SKM-1 (cell line): ENCODE measurements at regions not wholly inside any gene's neighbourhood (a gene's known extent, or its start where the extent isn't known, plus 50 kb on each side); places are given as distances from the start of the nearest gene placed in this dataset.
A peak's percentile ranks its signal among the peaks of the same experiment; 100 is the strongest.
"Not testable (repeated sequence)": the region's sequence is repeated elsewhere in the genome, so short reads cannot be mapped to it uniquely, and the experiment has no call there.

ENCODE experiments used
- DNase-seq: peaks from one replicate; lab custom pipeline; 2025; ENCODE audit not compliant: unreplicated experiment; lab: John Stamatoyannopoulos, UW

GRCh38 chr12:42735861-42736361, 146.4 kb upstream of the PRICKLE1 start:
- DNase-seq = no peak

DNA sequence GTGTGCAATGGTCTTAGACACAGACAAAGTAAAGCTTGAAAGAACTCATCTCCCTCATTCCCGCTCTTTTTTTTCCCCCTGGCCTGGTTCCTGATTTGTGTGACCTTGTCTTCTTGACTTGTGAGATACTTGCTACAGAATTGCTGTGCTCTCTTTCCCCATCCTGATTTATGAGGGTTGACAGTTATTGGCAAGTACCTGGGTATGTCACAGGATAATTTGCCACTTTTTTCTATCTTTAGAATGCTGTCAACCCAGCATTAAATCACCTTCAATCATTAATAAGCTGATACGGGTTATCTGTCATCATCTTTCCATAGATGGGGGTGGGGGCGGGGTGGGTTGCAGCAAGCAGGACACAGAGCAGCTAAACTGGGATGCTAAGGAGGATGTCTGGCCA, 144.4 kb upstream of the PRICKLE1 start:
- DNase-seq = no peak

GRCh38 chr12:42732908-42733411, 143.4 kb upstream of the PRICKLE1 start:
- DNase-seq = no peak

DNA sequence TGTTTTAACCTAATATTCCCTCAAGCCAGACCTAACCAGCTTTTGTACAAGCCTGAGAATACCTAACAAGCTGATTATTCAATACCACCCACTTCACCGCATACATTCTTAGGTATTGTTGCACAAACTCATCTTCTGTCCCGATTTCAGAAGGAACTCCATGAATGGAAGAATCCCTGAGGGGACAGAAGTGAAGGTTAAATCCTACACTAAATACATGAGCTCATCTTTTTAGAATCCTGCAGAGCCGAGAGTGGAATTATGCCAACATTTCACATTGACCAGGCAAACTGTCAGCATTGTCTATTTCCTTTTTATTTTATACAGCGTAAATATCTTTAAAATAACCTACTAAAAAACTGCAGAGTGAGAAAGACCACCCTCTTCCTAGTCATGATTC, 140.7 kb upstream of the PRICKLE1 start:
- DNase-seq = no peak

- no peak for DNase-seq
Observed at GRCh38 chr12:42729535-42729900, 140.0 kb upstream of the PRICKLE1 start.

DNA sequence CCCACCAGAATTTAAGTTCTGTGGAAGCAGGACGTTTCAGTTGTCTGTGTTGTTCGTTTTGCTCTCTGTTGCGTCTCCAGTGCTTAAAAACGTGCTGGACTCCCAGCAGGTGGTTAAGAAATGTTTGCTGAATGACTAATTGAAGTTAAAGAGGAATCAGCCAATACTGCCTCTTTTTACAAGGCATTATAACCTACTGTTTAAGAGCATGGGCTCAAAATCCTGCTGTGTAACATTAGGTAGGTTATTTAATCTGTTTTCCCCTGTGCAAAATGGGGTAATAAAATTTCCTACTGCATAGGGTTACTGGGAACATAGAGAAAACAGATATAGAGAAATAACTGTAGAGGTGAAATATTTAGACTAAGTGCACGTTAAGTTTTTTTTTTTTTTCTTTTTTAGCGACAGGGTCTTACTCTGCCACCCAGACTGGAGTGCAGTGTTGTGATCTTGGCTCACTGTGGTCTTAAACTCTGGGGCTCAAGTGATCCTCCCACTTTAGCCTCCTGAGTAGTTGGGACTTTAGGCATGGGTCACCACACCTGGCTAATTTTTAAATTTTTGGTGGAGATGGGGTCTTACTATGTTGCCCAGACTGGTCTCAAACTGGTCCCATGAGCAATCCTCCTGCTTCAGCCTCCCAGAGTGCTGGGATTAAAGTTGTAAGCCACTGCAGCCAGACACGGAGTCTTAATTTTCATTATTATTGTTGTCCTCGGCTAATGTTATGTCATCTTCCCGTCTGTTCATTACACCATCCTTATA, 139.4 kb upstream of the PRICKLE1 start:
- no peak for DNase-seq

- DNase-seq = no peak
Observed at GRCh38 chr12:42728287-42728686, 138.7 kb upstream of the PRICKLE1 start.

- no peak for DNase-seq
Observed at GRCh38 chr12:42725809-42726208, 136.3 kb upstream of the PRICKLE1 start.

DNA sequence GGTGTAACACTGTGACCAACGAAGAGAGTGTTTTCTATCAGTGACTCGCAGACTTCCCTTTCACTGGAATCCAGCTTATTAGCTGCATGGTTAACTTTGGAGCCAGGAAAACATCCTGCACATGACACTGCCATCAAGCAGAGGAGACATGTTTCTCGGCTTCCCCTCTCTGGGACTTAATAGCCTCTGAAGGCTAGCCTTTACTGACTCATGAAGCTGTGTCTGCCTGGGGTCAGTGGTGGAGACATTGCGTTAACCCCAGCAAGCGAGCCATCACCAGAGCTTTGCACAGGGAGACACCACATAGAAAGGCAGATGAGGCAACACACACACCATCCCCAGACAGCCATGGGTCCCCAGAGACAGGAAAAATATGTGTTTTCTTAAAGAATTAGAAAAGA, 126.9 kb upstream of the PRICKLE1 start:
- DNase-seq = no peak

DNA sequence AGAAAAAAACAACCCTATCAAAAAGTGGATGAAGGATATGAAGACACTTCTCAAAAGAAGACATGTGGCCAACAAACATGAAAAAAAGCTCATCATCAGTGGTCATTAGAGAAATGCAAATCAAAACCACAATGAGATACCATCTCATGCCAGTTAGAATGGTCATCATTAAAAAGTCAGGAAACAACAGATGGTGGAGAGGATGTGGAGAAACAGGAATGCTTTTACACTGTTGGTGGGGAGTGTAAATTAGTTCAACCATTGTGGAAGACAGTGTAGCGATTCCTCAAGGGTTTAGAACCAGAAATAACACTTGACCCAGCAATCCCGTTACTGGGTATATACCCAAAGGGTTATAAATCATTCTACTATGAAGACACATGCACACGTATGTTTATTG, 124.0 kb upstream of the PRICKLE1 start:
- not testable (repeated sequence) for DNase-seq

- not testable (repeated sequence) for DNase-seq
Observed at GRCh38 chr12:42708374-42708773, 118.8 kb upstream of the PRICKLE1 start.

- no peak for DNase-seq
Observed at GRCh38 chr12:42707312-42708226, 118.0 kb upstream of the PRICKLE1 start.

DNA sequence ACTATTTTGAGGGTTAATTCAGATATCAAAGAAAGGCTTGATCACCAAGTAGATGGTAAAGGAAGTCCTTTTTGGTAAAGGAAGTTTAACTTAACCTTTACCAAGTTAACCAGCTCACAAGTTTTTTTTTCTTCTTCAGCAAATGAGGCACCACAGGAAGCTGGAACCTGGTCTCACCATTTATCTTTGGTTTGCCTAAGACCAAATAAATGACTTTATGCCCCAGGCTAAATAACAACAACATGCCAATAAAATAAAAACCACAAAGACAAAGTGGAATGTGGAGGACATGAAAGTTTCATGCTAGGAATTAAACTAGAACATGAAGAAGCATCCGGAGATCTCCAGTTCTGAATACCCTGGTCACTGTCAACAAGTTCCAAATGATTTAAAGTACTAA, 116.8 kb upstream of the PRICKLE1 start:
- no peak for DNase-seq

GRCh38 chr12:42705863-42706262, 116.3 kb upstream of the PRICKLE1 start:
- DNase-seq = no peak

- no peak for DNase-seq
Observed at GRCh38 chr12:42704810-42705401, 115.4 kb upstream of the PRICKLE1 start.

GRCh38 chr12:42704340-42704739, 114.8 kb upstream of the PRICKLE1 start:
- DNase-seq = no peak

DNA sequence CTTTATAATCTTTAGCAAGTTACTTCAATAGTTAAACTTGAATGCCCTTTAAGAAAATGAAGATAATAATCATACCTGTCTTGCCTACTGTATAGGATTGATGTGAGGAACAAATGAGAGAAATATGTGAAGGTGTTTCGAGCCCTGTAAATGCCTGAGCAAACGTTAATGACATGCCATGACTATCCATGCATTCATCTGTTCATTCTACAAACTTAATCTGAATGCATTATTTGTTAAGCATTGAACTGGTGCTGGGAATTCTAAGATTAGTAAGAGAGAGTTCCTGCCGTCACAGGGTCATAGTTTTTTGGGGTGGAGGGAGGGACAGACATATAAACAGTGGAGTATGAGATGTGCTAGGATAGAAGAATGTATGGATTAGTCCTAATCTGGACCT, 111.5 kb upstream of the PRICKLE1 start:
- DNase-seq = no peak

GRCh38 chr12:42698213-42698612, 108.7 kb upstream of the PRICKLE1 start:
- peak; percentile 73 for DNase-seq

- peak; percentile 13 for DNase-seq
Observed at GRCh38 chr12:42696406-42697149, 107.0 kb upstream of the PRICKLE1 start.

- DNase-seq = no peak
Observed at GRCh38 chr12:42695490-42695995, 106.0 kb upstream of the PRICKLE1 start.
